ENCODE measurements at regions not wholly inside any gene's neighbourhood (a gene's known extent, or its start where the extent isn't known, plus 50 kb on each side); places are given as distances from the start of the nearest gene placed in this dataset.
"Not testable (repeated sequence)": the region's sequence is repeated elsewhere in the genome, so short reads cannot be mapped to it uniquely, and the experiment has no call there.

DNA sequence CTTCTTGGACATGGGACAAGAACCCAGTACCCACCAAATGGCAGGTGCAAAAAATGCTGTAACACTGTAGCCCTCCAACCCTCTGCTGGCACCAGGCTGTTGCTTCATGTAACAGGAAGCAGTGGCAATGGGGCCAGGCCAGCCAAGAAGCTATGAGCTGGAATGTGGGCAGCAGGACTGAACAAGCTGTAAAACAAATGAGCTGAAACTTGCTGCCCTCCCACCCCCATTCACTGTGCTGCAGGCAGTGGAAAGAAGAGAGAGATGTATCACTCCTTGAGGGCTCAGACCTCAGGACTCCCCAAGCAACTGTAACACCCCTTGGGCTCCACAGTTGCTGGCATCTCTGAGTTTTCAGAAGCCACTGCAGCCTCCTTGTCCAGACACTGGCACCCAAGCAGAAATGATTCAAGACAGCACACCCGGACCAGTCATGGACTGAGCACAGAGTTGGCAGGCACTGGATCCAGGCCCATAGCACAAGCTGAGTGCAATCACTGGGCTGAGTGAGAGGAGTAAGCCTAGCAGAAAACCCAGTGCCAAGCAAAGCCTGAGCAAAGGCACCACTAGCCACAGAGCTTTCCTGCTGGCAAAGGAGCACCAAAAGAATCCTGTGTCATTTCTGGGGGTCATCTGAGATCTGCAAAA lies 321.4 kb upstream of the CXADR start:
- Histone ChIP-seq H3K9ac (ENCODE audit: low read length) (no peak overlapping the region), H3K36me3 (ENCODE audit: control insufficient read depth, insufficient read depth, low read length) (no peaks in the 10 kb centered on the region), H3K27ac (ENCODE audit: low read depth, low read length) (no peak overlapping the region), H3K27me3 (ENCODE audit: control insufficient read depth, insufficient read depth, low read length) (no peaks in the 10 kb centered on the region), H3K4me1 (ENCODE audit: control insufficient read depth, insufficient read depth, low read length) (no peaks in the 10 kb centered on the region), H3K4me3 (ENCODE audit: low read depth, low read length) (no peak overlapping the region), H3K9me3 (ENCODE audit: control insufficient read depth, insufficient read depth, low read depth, low read length) (peaks cover 14% of the 10 kb centered on the region; the same call in 1 of the 2 replicates)

DNA sequence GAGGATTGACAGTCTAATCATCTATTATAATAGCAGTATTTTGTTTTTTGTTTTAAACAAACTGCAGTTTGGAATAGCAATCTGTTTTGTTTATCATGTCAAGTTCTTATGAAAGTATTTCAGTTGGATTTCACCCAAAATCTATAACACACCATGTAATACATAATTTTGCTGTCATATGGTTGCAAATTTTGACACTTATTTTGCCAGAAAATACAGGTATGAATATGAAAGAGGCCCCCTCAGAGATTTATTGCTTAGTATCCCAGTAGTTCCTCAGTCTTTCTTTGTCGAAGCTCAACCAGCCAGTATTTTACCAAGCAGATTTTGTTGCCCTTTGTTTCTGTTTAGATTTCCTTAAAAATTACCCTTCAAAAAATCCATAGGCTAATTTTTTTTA lies 317.5 kb upstream of the CXADR start:
- Histone ChIP-seq H3K27me3 (ENCODE audit: control insufficient read depth, insufficient read depth, low read length) (no peaks in the 10 kb centered on the region), H3K36me3 (ENCODE audit: control insufficient read depth, insufficient read depth, low read length) (no peaks in the 10 kb centered on the region), H3K4me1 (ENCODE audit: control insufficient read depth, insufficient read depth, low read length) (no peaks in the 10 kb centered on the region), H3K9me3 (ENCODE audit: control insufficient read depth, insufficient read depth, low read depth, low read length) (peaks cover 14% of the 10 kb centered on the region; the same call in 1 of the 2 replicates), H3K9ac (ENCODE audit: low read length) (no peak overlapping the region), H3K27ac (ENCODE audit: low read depth, low read length) (no peak overlapping the region), H3K4me3 (ENCODE audit: low read depth, low read length) (no peak overlapping the region)

DNA sequence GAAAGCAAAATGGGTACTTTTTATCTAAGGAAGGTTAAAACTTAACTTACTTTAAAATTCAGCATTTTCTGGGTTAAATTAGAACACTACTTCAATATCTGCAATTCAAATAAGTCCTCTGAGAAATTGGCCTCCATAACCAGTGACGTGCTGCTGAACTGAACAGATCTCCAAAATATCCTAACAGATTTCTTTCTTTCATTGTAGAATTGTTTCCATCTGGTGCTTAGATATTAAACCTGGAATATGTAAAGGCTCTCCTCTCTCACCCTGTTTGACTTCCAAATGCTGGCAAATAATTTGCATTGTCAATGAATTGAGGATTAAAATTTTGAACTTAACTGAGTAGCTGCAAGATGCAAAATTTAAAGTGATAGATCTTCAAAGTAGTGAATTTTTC lies 316.9 kb upstream of the CXADR start:
- H3K9me3 ChIP-seq (ENCODE audit: control insufficient read depth, insufficient read depth, low read depth, low read length): peaks cover 12% of the 10 kb centered on the region; the same call in 1 of the 2 replicates
- H3K4me1 ChIP-seq (ENCODE audit: control insufficient read depth, insufficient read depth, low read length): no peaks in the 10 kb centered on the region
- no peak overlapping the region for H3K27ac ChIP-seq (ENCODE audit: low read depth, low read length)
- no peak overlapping the region for H3K9ac ChIP-seq (ENCODE audit: low read length)
- H3K4me3 ChIP-seq (ENCODE audit: low read depth, low read length): no peak overlapping the region
- no peaks in the 10 kb centered on the region for H3K36me3 ChIP-seq (ENCODE audit: control insufficient read depth, insufficient read depth, low read length)
- H3K27me3 ChIP-seq (ENCODE audit: control insufficient read depth, insufficient read depth, low read length): no peaks in the 10 kb centered on the region

DNA sequence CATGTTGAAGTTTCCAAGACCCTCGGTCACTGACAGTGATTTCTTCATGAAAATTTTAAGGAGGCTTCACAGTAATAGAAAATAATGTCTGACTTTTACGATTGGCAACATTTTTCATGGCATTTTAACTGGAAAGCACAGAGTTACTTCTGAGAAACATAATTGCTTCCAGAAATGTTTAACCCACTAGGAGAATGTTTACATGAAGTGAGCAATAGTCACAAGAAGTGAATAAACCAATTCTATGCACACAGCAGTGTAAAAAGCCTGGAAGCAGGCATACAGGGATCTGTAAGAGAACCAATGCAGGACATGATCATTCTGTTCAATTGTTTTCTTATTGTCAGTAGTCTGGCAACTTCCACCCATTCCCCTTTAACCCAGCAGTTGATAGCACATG lies 316.2 kb upstream of the CXADR start:
- Histone ChIP-seq H3K9ac (ENCODE audit: low read length) (no peak overlapping the region), H3K36me3 (ENCODE audit: control insufficient read depth, insufficient read depth, low read length) (no peaks in the 10 kb centered on the region), H3K4me3 (ENCODE audit: low read depth, low read length) (no peak overlapping the region), H3K9me3 (ENCODE audit: control insufficient read depth, insufficient read depth, low read depth, low read length) (peaks cover 6% of the 10 kb centered on the region; the same call in 1 of the 2 replicates), H3K27me3 (ENCODE audit: control insufficient read depth, insufficient read depth, low read length) (no peaks in the 10 kb centered on the region), H3K27ac (ENCODE audit: low read depth, low read length) (no peak overlapping the region), H3K4me1 (ENCODE audit: control insufficient read depth, insufficient read depth, low read length) (no peaks in the 10 kb centered on the region)

DNA sequence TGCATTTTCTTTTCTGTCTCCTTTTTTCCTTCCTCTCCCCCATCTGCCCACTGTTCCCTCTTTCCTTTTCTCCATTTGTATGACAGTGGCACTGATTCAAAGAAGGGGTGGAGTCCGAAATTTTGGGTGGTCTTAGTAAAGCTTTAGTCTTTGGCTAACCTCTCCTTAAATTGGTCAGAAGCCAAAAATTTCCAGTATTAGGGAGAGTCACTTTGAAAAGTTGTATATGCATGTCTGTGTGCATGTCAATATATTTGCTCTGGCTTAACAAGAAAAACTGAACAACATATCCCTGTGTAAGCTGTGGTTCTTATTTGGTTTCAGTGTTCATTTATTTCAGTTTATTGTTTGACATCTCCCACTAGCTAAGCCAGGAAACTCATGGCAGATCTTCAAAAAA lies 314.8 kb upstream of the CXADR start:
- no peaks in the 10 kb centered on the region for H3K4me1 ChIP-seq (ENCODE audit: control insufficient read depth, insufficient read depth, low read length)
- no peak overlapping the region for H3K4me3 ChIP-seq (ENCODE audit: low read depth, low read length)
- H3K9ac ChIP-seq (ENCODE audit: low read length): no peak overlapping the region
- 0 out of 2 replicates have a peak, but pooled peaks cover 4% of the 10 kb centered on the region for H3K9me3 ChIP-seq (ENCODE audit: control insufficient read depth, insufficient read depth, low read depth, low read length)
- no peaks in the 10 kb centered on the region for H3K36me3 ChIP-seq (ENCODE audit: control insufficient read depth, insufficient read depth, low read length)
- H3K27me3 ChIP-seq (ENCODE audit: control insufficient read depth, insufficient read depth, low read length): no peaks in the 10 kb centered on the region
- H3K27ac ChIP-seq (ENCODE audit: low read depth, low read length): no peak overlapping the region

DNA sequence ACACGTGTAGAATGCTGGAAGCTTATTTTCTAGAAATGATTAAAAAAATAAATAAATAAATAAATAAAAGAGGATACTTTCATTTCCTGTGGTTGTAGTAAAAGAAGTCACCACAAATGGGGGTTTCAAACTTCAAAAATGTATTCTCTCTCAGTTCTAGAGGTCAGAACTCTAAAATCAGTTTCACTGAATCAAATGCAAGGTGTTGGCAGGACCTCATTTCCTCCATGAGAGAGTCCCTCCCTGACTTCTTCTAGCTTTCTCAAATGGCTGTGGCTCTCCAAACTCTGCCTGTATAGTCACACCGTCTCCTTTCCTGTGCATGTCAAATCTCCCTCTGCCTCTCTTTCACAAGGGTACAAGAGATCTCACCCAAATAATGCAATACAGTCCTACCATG lies 312.6 kb upstream of the CXADR start:
- Histone ChIP-seq H3K9me3 (ENCODE audit: control insufficient read depth, insufficient read depth, low read depth, low read length) (no peaks in the 10 kb centered on the region), H3K27me3 (ENCODE audit: control insufficient read depth, insufficient read depth, low read length) (no peaks in the 10 kb centered on the region), H3K36me3 (ENCODE audit: control insufficient read depth, insufficient read depth, low read length) (no peaks in the 10 kb centered on the region), H3K9ac (ENCODE audit: low read length) (no peak overlapping the region), H3K27ac (ENCODE audit: low read depth, low read length) (no peak overlapping the region), H3K4me3 (ENCODE audit: low read depth, low read length) (no peak overlapping the region), H3K4me1 (ENCODE audit: control insufficient read depth, insufficient read depth, low read length) (no peaks in the 10 kb centered on the region)

DNA sequence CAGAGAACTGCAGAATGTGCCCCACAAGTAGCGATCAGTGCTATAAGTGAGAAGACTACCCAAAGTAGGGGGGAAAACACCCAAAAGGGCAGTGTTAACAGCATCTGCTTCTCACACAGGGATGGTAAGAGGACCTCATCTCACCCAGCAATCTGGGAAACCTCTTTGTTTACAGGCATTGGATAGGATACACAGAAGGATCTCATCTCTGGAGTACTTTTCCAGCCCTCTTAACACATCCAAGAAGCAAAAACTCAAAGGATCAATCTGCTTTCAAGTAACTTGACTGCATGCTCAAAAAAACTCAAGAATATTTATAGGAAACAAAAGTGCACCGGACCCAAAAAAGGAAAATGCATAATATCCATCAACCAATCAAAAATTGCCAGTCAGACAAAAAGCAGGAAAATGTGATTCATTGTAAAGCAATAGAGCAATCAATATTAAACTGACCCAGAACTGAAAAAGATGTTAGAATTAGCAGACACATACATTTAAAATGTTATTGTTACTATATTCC lies 311.0 kb upstream of the CXADR start:
- Histone ChIP-seq H3K9me3 (ENCODE audit: control insufficient read depth, insufficient read depth, low read depth, low read length) (no peaks in the 10 kb centered on the region), H3K4me1 (ENCODE audit: control insufficient read depth, insufficient read depth, low read length) (no peaks in the 10 kb centered on the region), H3K36me3 (ENCODE audit: control insufficient read depth, insufficient read depth, low read length) (no peaks in the 10 kb centered on the region), H3K27me3 (ENCODE audit: control insufficient read depth, insufficient read depth, low read length) (no peaks in the 10 kb centered on the region), H3K27ac (ENCODE audit: low read depth, low read length) (no peak overlapping the region), H3K9ac (ENCODE audit: low read length) (no peak overlapping the region), H3K4me3 (ENCODE audit: low read depth, low read length) (no peak overlapping the region)

DNA sequence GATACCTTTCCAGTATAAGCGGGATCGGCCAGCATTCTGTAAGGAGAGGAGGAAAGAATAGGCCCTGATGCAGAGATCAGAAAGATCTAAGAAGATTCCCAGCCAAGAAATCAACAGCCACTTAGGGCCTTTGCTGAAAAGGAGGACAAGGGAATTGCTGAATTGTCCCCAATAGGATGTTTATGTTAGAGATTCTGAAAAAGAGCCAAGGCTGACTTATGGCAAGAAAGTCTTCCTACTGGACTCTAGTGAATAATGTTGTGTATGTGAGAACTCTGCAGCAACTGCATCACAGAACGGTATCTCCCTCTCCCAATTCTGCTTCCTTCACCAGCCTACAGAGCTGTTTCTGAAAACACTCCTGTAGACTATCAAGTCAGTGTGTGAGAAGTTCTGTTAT lies 298.0 kb upstream of the CXADR start:
- H3K27me3 ChIP-seq (ENCODE audit: control insufficient read depth, insufficient read depth, low read length): no peaks in the 10 kb centered on the region

DNA sequence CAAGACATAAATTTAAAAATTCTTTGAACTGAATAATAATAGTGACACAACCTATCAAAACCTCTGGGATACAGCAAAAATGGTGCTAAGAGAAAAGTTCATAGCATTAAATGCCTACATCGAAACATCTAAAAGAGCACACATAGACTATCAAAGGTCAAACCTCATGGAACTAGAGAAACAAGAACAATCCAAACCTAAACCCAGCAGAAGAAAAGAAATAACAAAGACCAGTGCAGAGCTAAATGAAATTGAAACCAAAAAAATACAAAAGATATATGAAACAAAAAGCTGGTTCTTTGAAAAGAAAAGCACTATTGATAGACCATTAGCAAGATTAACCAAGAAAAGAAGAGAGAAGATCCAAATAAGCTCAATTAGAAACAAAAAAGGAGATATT lies 293.8 kb upstream of the CXADR start:
- not testable (repeated sequence) for H3K4me1 ChIP-seq (ENCODE audit: control insufficient read depth, insufficient read depth, low read length); H3K27me3 ChIP-seq (ENCODE audit: control insufficient read depth, insufficient read depth, low read length); H3K4me3 ChIP-seq (ENCODE audit: low read depth, low read length); H3K36me3 ChIP-seq (ENCODE audit: control insufficient read depth, insufficient read depth, low read length); H3K27ac ChIP-seq (ENCODE audit: low read depth, low read length); H3K9me3 ChIP-seq (ENCODE audit: control insufficient read depth, insufficient read depth, low read depth, low read length); H3K9ac ChIP-seq (ENCODE audit: low read length)

More for the DNA sequence above, 298.0 kb upstream of the CXADR start:
- Histone ChIP-seq H3K27ac (ENCODE audit: low read depth, low read length) (no peak overlapping the region), H3K9me3 (ENCODE audit: control insufficient read depth, insufficient read depth, low read depth, low read length) (peaks cover 4% of the 10 kb centered on the region; the same call in 1 of the 2 replicates), H3K4me3 (ENCODE audit: low read depth, low read length) (no peak overlapping the region), H3K36me3 (ENCODE audit: control insufficient read depth, insufficient read depth, low read length) (no peaks in the 10 kb centered on the region), H3K9ac (ENCODE audit: low read length) (no peak overlapping the region), H3K4me1 (ENCODE audit: control insufficient read depth, insufficient read depth, low read length) (no peaks in the 10 kb centered on the region)

DNA sequence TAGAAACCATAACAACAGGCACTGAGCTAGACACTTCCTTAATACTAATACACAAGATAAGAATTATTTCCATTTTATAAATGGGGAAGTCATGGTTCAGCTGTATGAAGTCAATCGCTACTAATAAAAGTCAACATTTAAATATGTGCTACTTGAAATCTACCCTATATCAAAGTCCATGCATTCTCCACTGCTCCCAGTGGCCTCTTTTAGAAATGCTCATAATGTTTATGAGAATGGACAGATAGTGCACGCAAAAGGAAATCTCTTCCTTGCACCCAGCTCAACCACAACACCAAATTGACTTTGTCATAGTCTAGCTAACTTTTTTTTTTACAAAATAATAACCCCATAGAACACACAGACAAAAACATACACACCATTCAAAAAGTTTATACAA lies 281.7 kb upstream of the CXADR start:
- Histone ChIP-seq H3K9me3 (ENCODE audit: control insufficient read depth, insufficient read depth, low read depth, low read length) (peaks cover 13% of the 10 kb centered on the region; the same call in 1 of the 2 replicates), H3K4me1 (ENCODE audit: control insufficient read depth, insufficient read depth, low read length) (no peaks in the 10 kb centered on the region), H3K36me3 (ENCODE audit: control insufficient read depth, insufficient read depth, low read length) (no peaks in the 10 kb centered on the region), H3K27me3 (ENCODE audit: control insufficient read depth, insufficient read depth, low read length) (no peaks in the 10 kb centered on the region), H3K27ac (ENCODE audit: low read depth, low read length) (no peak overlapping the region), H3K9ac (ENCODE audit: low read length) (no peak overlapping the region), H3K4me3 (ENCODE audit: low read depth, low read length) (no peak overlapping the region)

DNA sequence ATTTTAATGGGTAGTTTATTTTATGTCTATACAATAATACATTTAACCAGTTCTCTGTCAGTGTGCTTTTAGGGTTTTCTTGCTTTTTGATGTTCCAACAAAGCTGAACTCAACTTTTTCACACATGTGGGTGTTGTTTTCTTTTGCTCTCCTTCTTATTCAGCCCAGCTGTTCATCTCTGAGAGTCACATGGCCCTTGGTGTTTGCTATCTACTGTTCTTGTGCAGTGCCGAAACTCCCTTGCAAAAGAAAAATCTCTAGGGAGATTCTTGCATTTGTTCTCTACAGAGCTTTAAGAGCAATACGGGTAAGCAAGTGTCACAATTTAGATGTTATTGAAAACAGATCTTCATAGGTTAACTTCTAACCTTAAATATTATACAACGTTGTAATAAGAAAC lies 281.1 kb upstream of the CXADR start:
- no peak overlapping the region for H3K27ac ChIP-seq (ENCODE audit: low read depth, low read length)
- H3K36me3 ChIP-seq (ENCODE audit: control insufficient read depth, insufficient read depth, low read length): no peaks in the 10 kb centered on the region
- peaks cover 8% of the 10 kb centered on the region; the same call in 1 of the 2 replicates for H3K9me3 ChIP-seq (ENCODE audit: control insufficient read depth, insufficient read depth, low read depth, low read length)
- H3K9ac ChIP-seq (ENCODE audit: low read length): no peak overlapping the region
- H3K4me1 ChIP-seq (ENCODE audit: control insufficient read depth, insufficient read depth, low read length): no peaks in the 10 kb centered on the region
- no peaks in the 10 kb centered on the region for H3K27me3 ChIP-seq (ENCODE audit: control insufficient read depth, insufficient read depth, low read length)
- H3K4me3 ChIP-seq (ENCODE audit: low read depth, low read length): no peak overlapping the region

Data from HUES6 (cell line).